Coronary artery (tissue), 2 donors: ENCODE measurements at regions not wholly inside any gene's neighbourhood (a gene's known extent, or its start where the extent isn't known, plus 50 kb on each side); places are given as distances from the start of the nearest gene placed in this dataset.
A peak's percentile ranks its signal among the peaks of the same experiment; 100 is the strongest.

Source experiments
- DNase-seq: peaks from one replicate; pipeline ENCODE4 v3.0.0-alpha.2; 2017; ENCODE audit warnings: low spot score
- H3K27ac ChIP-seq, 2 donors: fragments of 200-600 bp; sonication (generic); one replicate each; pipeline ENCODE4 v1.5.1; 2016 to 2019
- H3K4me3 ChIP-seq: fragments of 200-600 bp; sonication (generic); 2 replicates; pipeline ENCODE4 v1.5.1; 2016; ENCODE audit warnings: mild to moderate bottlenecking, moderate library complexity
- TF ChIP-seq, protein P1 (sequence below): fragments of 200-600 bp; sonication (generic); IDR thresholded peaks from one replicate; pipeline ENCODE4 v1.5.1; 2019; ENCODE audit warnings: antibody characterized with exemption

DNA sequence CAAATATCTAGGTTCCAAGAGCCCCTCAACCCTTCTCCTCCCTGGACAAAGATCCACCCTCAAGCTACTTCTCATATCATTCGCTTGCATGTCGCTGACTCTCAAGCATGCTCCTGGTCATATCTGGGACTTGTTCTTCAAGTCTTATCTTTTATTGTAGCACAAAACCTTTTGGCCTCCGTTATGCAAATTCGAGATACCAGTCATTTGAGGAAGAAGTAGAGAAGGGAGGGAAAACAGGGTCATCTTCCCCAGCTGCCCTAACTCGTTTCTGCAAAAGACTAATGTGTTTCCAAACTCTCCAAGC, 63.8 kb upstream of the ETS2 start:
- DNase-seq: no peak
- TF ChIP-seq, protein P1, sequence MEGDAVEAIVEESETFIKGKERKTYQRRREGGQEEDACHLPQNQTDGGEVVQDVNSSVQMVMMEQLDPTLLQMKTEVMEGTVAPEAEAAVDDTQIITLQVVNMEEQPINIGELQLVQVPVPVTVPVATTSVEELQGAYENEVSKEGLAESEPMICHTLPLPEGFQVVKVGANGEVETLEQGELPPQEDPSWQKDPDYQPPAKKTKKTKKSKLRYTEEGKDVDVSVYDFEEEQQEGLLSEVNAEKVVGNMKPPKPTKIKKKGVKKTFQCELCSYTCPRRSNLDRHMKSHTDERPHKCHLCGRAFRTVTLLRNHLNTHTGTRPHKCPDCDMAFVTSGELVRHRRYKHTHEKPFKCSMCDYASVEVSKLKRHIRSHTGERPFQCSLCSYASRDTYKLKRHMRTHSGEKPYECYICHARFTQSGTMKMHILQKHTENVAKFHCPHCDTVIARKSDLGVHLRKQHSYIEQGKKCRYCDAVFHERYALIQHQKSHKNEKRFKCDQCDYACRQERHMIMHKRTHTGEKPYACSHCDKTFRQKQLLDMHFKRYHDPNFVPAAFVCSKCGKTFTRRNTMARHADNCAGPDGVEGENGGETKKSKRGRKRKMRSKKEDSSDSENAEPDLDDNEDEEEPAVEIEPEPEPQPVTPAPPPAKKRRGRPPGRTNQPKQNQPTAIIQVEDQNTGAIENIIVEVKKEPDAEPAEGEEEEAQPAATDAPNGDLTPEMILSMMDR: no peak
- Histone ChIP-seq H3K27ac (no peak overlapping the region), H3K4me3 (no peak overlapping the region)

DNA sequence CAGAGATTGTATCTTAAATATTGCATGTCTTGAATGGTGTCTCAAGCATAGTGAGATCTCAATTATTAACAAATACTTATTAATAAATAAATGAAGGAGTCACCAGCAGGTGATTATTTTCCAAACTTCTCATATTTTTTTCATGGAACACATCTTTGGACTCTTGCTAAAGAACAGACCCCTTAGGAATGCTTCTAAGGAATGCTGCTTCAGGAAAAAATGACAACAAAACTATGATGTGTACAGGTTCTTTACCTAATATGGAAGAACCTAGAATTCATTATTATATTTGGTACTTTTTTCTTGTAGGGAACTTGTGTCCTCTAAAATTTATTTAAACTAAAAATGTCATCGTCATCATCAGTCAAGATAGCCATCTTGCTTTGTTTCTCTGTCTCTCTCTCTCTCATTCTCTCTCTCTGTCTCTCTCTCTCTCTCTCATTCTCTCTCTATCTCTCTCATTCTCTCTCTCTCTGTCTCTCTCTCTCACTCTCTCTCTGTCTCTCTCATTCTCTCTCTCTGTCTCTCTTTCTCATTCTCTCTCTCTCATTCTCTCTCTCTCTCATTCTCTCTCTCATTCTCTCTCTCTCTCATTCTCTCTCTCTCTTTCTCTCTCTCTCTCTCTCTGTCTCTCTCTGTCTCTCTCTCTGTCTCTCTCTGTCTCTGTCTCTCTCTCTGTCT, 63.0 kb upstream of the ETS2 start:
- no peak overlapping the region for H3K4me3 ChIP-seq
- TF ChIP-seq, protein P1: no peak
- DNase-seq: no peak
- H3K27ac ChIP-seq: no peak overlapping the region

DNA sequence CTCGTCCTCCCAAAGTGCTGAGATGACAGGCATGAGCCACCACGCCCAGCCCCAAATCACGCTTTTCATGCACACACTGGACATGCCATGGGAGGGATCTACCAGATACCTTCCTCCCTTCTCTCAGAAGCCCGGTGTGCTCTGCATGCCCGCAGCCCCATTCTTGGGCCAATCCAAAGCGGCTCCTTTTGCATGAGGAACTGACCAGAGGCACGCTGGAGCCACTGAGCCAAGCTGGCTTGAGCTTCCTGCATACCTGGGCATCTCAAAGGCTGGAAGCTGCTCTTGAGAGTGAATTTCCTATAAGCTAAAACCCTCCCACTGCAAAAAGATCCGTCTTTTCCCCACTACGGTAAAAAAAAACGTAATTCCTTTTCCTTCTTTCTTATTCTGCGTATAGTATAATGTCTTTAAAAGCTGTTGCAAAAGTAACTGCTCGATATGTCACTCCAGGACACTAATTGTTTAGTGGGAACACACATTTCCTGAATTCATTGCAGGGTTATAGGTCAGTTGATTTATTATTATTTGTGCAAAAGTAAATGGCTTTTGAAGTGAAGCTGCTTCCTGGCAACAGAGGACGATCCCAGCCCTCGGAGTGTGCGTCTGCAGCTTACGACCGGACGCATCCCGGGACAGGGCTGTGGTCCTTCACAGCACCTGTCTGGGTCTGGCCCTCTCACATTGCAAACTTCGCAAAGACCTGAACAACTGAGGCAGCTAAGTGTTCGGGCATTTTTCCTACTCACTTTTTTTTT, 61.8 kb upstream of the ETS2 start:
- no peak overlapping the region for H3K4me3 ChIP-seq
- TF ChIP-seq, protein P1: no peak
- H3K27ac ChIP-seq: no peak overlapping the region
- DNase-seq: no peak

DNA sequence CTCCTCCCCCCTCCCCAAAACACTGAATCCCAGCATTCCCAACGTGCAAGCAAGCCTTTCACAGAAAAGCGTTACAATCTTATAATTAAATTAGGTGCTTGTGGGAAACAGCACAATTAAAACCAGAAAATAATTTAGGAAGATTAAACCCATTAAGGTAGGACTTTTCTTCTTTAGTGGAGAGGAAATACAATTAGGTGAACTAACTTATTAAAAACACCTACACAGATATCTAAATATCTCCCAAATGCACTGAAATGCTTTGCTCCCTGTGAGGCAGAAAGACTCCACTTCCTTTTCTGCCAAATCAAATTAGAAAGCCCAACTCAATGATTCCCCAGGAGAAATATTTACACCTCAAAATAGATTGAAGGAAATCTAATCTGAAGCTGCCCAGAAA, 60.9 kb upstream of the ETS2 start:
- TF ChIP-seq, protein P1: no peak
- no peak for DNase-seq
- H3K27ac ChIP-seq: no peak overlapping the region
- no peak overlapping the region for H3K4me3 ChIP-seq

DNA sequence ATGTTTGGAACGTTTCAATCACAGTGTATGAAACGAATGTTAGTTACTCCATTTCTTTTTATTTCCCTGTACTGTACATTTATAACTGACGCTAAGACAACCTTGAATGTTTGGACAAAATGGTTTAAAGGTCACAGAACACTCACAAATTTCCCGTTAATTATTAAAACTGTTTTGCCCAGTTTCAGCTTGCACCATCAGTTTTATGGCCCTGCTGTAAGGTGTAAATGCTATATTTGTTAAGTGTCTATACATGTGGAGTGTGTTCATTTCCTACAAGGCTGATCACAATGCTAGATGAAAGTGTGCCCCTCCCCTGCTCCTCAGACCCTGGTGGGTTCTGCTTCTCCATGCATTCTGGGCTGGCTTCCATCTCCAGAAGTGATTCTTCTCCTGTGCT, 57.9 kb upstream of the ETS2 start:
- no peak overlapping the region for H3K4me3 ChIP-seq
- no peak overlapping the region for H3K27ac ChIP-seq
- DNase-seq: no peak
- TF ChIP-seq, protein P1: no peak

DNA sequence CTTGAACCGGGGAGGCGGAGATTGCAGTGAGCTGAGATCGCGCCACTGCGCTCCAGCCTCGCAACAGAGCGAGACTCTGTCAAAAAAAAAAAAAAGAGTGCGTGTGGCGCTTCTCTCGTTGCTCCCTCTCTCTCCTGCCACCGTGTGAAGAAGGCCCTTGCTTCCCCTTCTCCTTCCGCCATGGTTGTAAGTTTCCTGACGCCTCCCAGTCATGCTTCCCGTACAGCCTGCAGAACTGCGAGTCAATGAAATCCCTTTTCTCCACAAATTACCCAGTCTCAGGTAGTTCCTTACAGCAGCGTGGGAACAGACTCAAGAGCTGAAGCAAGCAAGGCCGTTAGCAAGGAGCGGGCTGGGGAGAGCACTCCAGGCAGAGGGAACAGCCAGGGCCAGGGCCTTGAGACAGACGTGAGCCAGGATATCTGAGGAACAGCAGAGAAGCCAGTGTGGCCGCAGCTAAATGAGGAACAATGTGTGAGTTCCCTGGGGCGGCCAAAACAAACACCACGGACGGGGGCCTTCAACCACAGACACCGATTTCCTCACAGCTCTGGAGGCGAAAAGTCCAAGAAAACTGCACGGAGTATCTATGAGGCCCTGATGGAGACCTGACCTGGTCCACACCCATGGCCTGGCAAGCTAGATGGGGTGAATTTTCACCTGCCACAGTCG, 54.2 kb upstream of the ETS2 start:
- peak overlapping the region; percentile 56 to 74 for H3K27ac ChIP-seq
- no peak overlapping the region for H3K4me3 ChIP-seq
- peak; percentile 83 for DNase-seq
- TF ChIP-seq, protein P1: no peak
